Heart left ventricle (tissue), 13 donors: ENCODE measurements at regions not wholly inside any gene's neighbourhood (a gene's known extent, or its start where the extent isn't known, plus 50 kb on each side); places are given as distances from the start of the nearest gene placed in this dataset.

Source experiments
- POLR2A ChIP-seq, 2 donors: fragments of 450-650 bp; IDR thresholded peaks; one replicate each; pipeline ENCODE4 v1.6.1; 2017; ENCODE audit warnings: antibody characterized with exemption in 2 of 2, mild to moderate bottlenecking in 2 of 2, moderate library complexity in 2 of 2
- TF ChIP-seq, protein P1 (sequence below), 12 donors: fragments of 200-600 bp; sonication (generic) in 4 of 12; IDR thresholded peaks; one replicate each; pipeline versions ENCODE4 v1.5.0 to v1.8.0; 2018 to 2022; ENCODE audit warnings: antibody characterized with exemption in 12 of 12, mild to moderate bottlenecking in 5 of 12
- donor health status: ischemic (EF 13 %, LVEDD 7.1; RV severe dilation, severe dysfunction).
- donor health status: DM: no; HTN: yes; CAD: no.
- donor health status: DM: no; HTN: no; CAD: no.
- donor health status: ischemic (EF 25% LVEDD 6.9; RV normal size, moderate dysfunction).
- donor health status: ischemic (EF 25% LVEDD 5.7; RV mildly dilated, moderate dysfunction).
- donor health status: ischemic (EF 35%, LVEDD 5.7; RV mildly dilated, moderate dysfunction).
- donor health status: nonischemic (EF 11% LVEDD 7.7; RV severe dilation, severe dysfunction).
- donor health status: DM: yes; HTN: yes; CAD: no.
- donor health status: PGD.
- donor health status: ischemic (EF 29% LVEDD 5.4; RV normal size, mild dysfunction).
- donor health status: nonischemic (EF 23%, LVEDD 6.1; RV moderate dilation, normal function).

DNA sequence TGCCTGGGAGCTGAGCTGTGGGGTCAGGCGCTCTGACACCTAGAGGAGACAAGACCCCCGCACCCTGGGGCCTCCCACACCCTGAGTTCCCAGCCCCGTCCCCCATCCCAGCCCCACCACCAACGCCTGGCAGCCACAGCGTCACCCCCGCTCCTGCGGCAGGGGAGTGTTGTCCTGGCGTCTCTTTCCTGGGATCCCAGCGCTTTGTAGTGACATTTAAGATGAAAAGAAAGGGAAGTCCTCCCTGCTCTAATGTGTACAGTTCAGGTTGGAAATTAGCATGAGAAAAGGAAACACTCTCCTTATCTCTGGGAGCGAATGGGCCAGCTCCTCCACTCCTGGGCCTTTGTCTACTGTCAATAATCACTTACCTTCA, 112.1 kb downstream of the FAM53A start:
- TF ChIP-seq POLR2A (IDR thresholded peaks at IDR 0.05): no peak
- TF ChIP-seq, protein P1, sequence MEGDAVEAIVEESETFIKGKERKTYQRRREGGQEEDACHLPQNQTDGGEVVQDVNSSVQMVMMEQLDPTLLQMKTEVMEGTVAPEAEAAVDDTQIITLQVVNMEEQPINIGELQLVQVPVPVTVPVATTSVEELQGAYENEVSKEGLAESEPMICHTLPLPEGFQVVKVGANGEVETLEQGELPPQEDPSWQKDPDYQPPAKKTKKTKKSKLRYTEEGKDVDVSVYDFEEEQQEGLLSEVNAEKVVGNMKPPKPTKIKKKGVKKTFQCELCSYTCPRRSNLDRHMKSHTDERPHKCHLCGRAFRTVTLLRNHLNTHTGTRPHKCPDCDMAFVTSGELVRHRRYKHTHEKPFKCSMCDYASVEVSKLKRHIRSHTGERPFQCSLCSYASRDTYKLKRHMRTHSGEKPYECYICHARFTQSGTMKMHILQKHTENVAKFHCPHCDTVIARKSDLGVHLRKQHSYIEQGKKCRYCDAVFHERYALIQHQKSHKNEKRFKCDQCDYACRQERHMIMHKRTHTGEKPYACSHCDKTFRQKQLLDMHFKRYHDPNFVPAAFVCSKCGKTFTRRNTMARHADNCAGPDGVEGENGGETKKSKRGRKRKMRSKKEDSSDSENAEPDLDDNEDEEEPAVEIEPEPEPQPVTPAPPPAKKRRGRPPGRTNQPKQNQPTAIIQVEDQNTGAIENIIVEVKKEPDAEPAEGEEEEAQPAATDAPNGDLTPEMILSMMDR (IDR thresholded peaks at IDR 0.05): no peak
